ENCODE measurements at regions not wholly inside any gene's neighbourhood (a gene's known extent, or its start where the extent isn't known, plus 50 kb on each side); places are given as distances from the start of the nearest gene placed in this dataset.

GRCh38 chr3:5384557-5385236, 197.2 kb downstream of the EDEM1 start:
- Histone ChIP-seq H3K36me3 (no peaks in the 10 kb centered on the region), H3K9me3 (no peaks in the 10 kb centered on the region), H3K27ac (no peak overlapping the region), H3K4me3 (no peak overlapping the region), H3K4me1 (replicated peaks) (no peaks in the 10 kb centered on the region), H3K27me3 (replicated peaks; ENCODE audit: insufficient read depth) (no peaks in the 10 kb centered on the region)
- TF ChIP-seq POLR2AphosphoS5 (IDR thresholded peaks at IDR 0.05) = no peak
- TF ChIP-seq CTCF (IDR thresholded peaks at IDR 0.05) = no peak
- TF ChIP-seq POLR2A (IDR thresholded peaks at IDR 0.05) = no peak
- intact Hi-C loops (cut with DNase I) = no loop called here
- 83% methylated on average over 7 of the region's 7 CpGs for WGBS
- no peak for DNase-seq (ENCODE audit: low spot score)

GRCh38 chr3:5388091-5388490, 200.6 kb downstream of the EDEM1 start:
- TF ChIP-seq POLR2AphosphoS5 (IDR thresholded peaks at IDR 0.05) (no peak), CTCF (IDR thresholded peaks at IDR 0.05) (no peak)
- H3K27me3 ChIP-seq (replicated peaks; ENCODE audit: insufficient read depth) = no peaks in the 10 kb centered on the region
- H3K9me3 ChIP-seq = no peaks in the 10 kb centered on the region
- no peaks in the 10 kb centered on the region for H3K4me1 ChIP-seq (replicated peaks)
- H3K36me3 ChIP-seq = no peaks in the 10 kb centered on the region
- DNase-seq (ENCODE audit: low spot score) = no peak
- H3K4me3 ChIP-seq = no peak overlapping the region
- 79% methylated on average over 1 of the region's 1 CpG for WGBS
- no peak overlapping the region for H3K27ac ChIP-seq
- intact Hi-C loops (cut with DNase I) = no loop called here

- Histone ChIP-seq H3K27me3 (replicated peaks; ENCODE audit: insufficient read depth) (no peaks in the 10 kb centered on the region), H3K27ac (no peak overlapping the region)
- intact Hi-C loops (cut with DNase I) = no loop called here
Observed at GRCh38 chr3:5389057-5389456, 201.6 kb downstream of the EDEM1 start.

GRCh38 chr3:5390221-5390620, 202.7 kb downstream of the EDEM1 start:
- Histone ChIP-seq H3K27ac (no peak overlapping the region), H3K4me3 (no peak overlapping the region), H3K9me3 (no peaks in the 10 kb centered on the region), H3K4me1 (replicated peaks) (no peaks in the 10 kb centered on the region), H3K36me3 (no peaks in the 10 kb centered on the region), H3K27me3 (replicated peaks; ENCODE audit: insufficient read depth) (no peaks in the 10 kb centered on the region)
- 52% methylated on average over 5 of the region's 5 CpGs for WGBS
- TF ChIP-seq POLR2AphosphoS5 (IDR thresholded peaks at IDR 0.05) (no peak), CTCF (IDR thresholded peaks at IDR 0.05) (no peak), POLR2A (IDR thresholded peaks at IDR 0.05) (no peak)
- no peak for DNase-seq (ENCODE audit: low spot score)
- intact Hi-C loops (cut with DNase I) = no loop called here

More at GRCh38 chr3:5389057-5389456, 201.6 kb downstream of the EDEM1 start:
- TF ChIP-seq POLR2AphosphoS5 (IDR thresholded peaks at IDR 0.05) = peak; percentile 81
- no peak for TF ChIP-seq POLR2A (IDR thresholded peaks at IDR 0.05)
- no peak for TF ChIP-seq CTCF (IDR thresholded peaks at IDR 0.05)
- Histone ChIP-seq H3K4me1 (replicated peaks) (no peaks in the 10 kb centered on the region), H3K36me3 (no peaks in the 10 kb centered on the region), H3K4me3 (no peak overlapping the region), H3K9me3 (no peaks in the 10 kb centered on the region)
- 33% methylated on average over 4 of the region's 4 CpGs for WGBS
- DNase-seq (ENCODE audit: low spot score) = peak; percentile 60

GRCh38 chr3:5390936-5391625, 203.6 kb downstream of the EDEM1 start:
- DNase-seq (ENCODE audit: low spot score) = no peak
- Histone ChIP-seq H3K27ac (no peak overlapping the region), H3K27me3 (replicated peaks; ENCODE audit: insufficient read depth) (no peaks in the 10 kb centered on the region), H3K4me3 (no peak overlapping the region), H3K4me1 (replicated peaks) (no peaks in the 10 kb centered on the region), H3K9me3 (no peaks in the 10 kb centered on the region), H3K36me3 (no peaks in the 10 kb centered on the region)
- TF ChIP-seq CTCF (IDR thresholded peaks at IDR 0.05) (no peak), POLR2AphosphoS5 (IDR thresholded peaks at IDR 0.05) (no peak), POLR2A (IDR thresholded peaks at IDR 0.05) (no peak)
- intact Hi-C loops (cut with DNase I) = no loop called here
- WGBS = 59% methylated on average over 5 of the region's 5 CpGs

All from prostate gland (tissue), 2 donors.